ENCODE measurements at regions not wholly inside any gene's neighbourhood (a gene's known extent, or its start where the extent isn't known, plus 50 kb on each side); places are given as distances from the start of the nearest gene placed in this dataset.

DNA sequence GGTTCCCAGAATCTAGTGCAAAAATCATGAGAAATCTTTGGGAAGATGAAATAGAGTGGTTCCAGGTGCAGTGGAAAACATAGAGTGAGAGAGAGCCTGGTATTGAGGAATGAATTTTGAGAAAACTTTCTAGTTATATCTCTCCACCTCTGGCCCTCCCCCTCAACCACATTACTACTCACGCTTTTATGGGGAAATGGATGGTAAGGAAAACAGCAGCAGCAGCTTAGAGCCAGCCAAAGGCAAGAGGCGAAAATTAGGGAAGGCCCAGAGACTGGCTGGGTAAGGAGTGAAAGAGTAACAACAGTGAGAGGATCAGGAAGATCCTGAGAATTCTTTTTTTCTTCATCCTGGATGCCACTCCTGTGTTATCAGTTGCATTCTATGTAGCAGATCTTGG is 187.9 kb upstream of the ECI2 start:
- H3K4me2 ChIP-seq, result no peak overlapping the region
- Mint-ChIP-seq H3K36me3 (ENCODE audit: low read depth) (no peaks in the 10 kb centered on the region), H3K4me3 (no peak overlapping the region), H3K9me3 (no peaks in the 10 kb centered on the region; the same call in 2 of the 3 replicates), H3K4me1 (peaks cover 30% of the 10 kb centered on the region), H3K27ac (no peak overlapping the region), H3K27me3 (ENCODE audit: insufficient read depth, low read depth, poor library complexity) (no peaks in the 10 kb centered on the region)
- peak overlapping the region; percentile 14; the same call in 1 of the 2 replicates for H2AFZ ChIP-seq
- H3K79me2 ChIP-seq (replicated peaks; ENCODE audit: insufficient read depth), result no peaks in the 10 kb centered on the region
- H3K27me3 ChIP-seq (ENCODE audit: insufficient read depth), result no peaks in the 10 kb centered on the region
- no peaks in the 10 kb centered on the region for H3K9me2 ChIP-seq (ENCODE audit: insufficient read depth)
- no peak overlapping the region for H3K27ac ChIP-seq (ENCODE audit: low read depth)
- DNase-seq (ENCODE audit: low spot score) (no peak), ATAC-seq (no peak)
- H3K4me1 ChIP-seq (ENCODE audit: insufficient read depth), result peaks cover 9% of the 10 kb centered on the region; the same call in 1 of the 2 replicates
- no peaks in the 10 kb centered on the region for H3F3A ChIP-seq (replicated peaks; ENCODE audit: low read depth)
- TF ChIP-seq, protein P1, sequence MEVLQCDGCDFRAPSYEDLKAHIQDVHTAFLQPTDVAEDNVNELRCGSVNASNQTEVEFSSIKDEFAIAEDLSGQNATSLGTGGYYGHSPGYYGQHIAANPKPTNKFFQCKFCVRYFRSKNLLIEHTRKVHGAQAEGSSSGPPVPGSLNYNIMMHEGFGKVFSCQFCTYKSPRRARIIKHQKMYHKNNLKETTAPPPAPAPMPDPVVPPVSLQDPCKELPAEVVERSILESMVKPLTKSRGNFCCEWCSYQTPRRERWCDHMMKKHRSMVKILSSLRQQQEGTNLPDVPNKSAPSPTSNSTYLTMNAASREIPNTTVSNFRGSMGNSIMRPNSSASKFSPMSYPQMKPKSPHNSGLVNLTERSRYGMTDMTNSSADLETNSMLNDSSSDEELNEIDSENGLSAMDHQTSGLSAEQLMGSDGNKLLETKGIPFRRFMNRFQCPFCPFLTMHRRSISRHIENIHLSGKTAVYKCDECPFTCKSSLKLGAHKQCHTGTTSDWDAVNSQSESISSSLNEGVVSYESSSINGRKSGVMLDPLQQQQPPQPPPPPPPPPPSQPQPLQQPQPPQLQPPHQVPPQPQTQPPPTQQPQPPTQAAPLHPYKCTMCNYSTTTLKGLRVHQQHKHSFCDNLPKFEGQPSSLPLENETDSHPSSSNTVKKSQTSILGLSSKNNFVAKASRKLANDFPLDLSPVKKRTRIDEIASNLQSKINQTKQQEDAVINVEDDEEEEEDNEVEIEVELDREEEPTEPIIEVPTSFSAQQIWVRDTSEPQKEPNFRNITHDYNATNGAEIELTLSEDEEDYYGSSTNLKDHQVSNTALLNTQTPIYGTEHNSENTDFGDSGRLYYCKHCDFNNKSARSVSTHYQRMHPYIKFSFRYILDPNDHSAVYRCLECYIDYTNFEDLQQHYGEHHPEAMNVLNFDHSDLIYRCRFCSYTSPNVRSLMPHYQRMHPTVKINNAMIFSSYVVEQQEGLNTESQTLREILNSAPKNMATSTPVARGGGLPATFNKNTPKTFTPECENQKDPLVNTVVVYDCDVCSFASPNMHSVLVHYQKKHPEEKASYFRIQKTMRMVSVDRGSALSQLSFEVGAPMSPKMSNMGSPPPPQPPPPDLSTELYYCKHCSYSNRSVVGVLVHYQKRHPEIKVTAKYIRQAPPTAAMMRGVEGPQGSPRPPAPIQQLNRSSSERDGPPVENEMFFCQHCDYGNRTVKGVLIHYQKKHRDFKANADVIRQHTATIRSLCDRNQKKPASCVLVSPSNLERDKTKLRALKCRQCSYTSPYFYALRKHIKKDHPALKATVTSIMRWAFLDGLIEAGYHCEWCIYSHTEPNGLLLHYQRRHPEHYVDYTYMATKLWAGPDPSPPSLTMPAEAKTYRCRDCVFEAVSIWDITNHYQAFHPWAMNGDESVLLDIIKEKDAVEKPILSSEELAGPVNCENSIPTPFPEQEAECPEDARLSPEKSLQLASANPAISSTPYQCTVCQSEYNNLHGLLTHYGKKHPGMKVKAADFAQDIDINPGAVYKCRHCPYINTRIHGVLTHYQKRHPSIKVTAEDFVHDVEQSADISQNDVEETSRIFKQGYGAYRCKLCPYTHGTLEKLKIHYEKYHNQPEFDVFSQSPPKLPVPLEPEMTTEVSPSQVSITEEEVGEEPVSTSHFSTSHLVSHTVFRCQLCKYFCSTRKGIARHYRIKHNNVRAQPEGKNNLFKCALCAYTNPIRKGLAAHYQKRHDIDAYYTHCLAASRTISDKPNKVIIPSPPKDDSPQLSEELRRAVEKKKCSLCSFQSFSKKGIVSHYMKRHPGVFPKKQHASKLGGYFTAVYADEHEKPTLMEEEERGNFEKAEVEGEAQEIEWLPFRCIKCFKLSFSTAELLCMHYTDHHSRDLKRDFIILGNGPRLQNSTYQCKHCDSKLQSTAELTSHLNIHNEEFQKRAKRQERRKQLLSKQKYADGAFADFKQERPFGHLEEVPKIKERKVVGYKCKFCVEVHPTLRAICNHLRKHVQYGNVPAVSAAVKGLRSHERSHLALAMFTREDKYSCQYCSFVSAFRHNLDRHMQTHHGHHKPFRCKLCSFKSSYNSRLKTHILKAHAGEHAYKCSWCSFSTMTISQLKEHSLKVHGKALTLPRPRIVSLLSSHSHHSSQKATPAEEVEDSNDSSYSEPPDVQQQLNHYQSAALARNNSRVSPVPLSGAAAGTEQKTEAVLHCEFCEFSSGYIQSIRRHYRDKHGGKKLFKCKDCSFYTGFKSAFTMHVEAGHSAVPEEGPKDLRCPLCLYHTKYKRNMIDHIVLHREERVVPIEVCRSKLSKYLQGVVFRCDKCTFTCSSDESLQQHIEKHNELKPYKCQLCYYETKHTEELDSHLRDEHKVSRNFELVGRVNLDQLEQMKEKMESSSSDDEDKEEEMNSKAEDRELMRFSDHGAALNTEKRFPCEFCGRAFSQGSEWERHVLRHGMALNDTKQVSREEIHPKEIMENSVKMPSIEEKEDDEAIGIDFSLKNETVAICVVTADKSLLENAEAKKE (CRISPR knock-in tag; IDR thresholded peaks at IDR 0.05), result no peak
- TF ChIP-seq ZNF114 (CRISPR knock-in tag; IDR thresholded peaks at IDR 0.05) (no peak), EZH2 (IDR thresholded peaks at IDR 0.05; ENCODE audit: low read depth, unreplicated experiment) (no peak), POLR2AphosphoS5 (IDR thresholded peaks at IDR 0.05; ENCODE audit: low read depth) (no peak), STAT1 (IDR thresholded peaks at IDR 0.05; ENCODE audit: unreplicated experiment) (no peak), CTCF (conservative IDR thresholded peaks at IDR 0.05; ENCODE audit: low read depth in 2 of 2) (no peak), JUNB (IDR thresholded peaks at IDR 0.05; ENCODE audit: unreplicated experiment) (no peak), EZH2phosphoT487 (IDR thresholded peaks at IDR 0.05; ENCODE audit: unreplicated experiment) (no peak), CREB1 (CRISPR knock-in tag; IDR thresholded peaks at IDR 0.05; ENCODE audit: low read depth) (no peak), ZNF331 (CRISPR knock-in tag; IDR thresholded peaks at IDR 0.05; ENCODE audit: low read depth) (no peak)
- TF ChIP-seq, protein P2, sequence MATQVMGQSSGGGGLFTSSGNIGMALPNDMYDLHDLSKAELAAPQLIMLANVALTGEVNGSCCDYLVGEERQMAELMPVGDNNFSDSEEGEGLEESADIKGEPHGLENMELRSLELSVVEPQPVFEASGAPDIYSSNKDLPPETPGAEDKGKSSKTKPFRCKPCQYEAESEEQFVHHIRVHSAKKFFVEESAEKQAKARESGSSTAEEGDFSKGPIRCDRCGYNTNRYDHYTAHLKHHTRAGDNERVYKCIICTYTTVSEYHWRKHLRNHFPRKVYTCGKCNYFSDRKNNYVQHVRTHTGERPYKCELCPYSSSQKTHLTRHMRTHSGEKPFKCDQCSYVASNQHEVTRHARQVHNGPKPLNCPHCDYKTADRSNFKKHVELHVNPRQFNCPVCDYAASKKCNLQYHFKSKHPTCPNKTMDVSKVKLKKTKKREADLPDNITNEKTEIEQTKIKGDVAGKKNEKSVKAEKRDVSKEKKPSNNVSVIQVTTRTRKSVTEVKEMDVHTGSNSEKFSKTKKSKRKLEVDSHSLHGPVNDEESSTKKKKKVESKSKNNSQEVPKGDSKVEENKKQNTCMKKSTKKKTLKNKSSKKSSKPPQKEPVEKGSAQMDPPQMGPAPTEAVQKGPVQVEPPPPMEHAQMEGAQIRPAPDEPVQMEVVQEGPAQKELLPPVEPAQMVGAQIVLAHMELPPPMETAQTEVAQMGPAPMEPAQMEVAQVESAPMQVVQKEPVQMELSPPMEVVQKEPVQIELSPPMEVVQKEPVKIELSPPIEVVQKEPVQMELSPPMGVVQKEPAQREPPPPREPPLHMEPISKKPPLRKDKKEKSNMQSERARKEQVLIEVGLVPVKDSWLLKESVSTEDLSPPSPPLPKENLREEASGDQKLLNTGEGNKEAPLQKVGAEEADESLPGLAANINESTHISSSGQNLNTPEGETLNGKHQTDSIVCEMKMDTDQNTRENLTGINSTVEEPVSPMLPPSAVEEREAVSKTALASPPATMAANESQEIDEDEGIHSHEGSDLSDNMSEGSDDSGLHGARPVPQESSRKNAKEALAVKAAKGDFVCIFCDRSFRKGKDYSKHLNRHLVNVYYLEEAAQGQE (IDR thresholded peaks at IDR 0.05; ENCODE audit: unreplicated experiment), result no peak
- TF ChIP-seq, protein P3, sequence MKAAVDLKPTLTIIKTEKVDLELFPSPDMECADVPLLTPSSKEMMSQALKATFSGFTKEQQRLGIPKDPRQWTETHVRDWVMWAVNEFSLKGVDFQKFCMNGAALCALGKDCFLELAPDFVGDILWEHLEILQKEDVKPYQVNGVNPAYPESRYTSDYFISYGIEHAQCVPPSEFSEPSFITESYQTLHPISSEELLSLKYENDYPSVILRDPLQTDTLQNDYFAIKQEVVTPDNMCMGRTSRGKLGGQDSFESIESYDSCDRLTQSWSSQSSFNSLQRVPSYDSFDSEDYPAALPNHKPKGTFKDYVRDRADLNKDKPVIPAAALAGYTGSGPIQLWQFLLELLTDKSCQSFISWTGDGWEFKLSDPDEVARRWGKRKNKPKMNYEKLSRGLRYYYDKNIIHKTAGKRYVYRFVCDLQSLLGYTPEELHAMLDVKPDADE (IDR thresholded peaks at IDR 0.05), result no peak
- no peaks in the 10 kb centered on the region for H4K20me1 ChIP-seq (replicated peaks; ENCODE audit: insufficient read depth)
- H3K36me3 ChIP-seq (ENCODE audit: insufficient read depth), result no peaks in the 10 kb centered on the region
- no peak overlapping the region for H3K4me3 ChIP-seq

All from GM23338 (cell line).